ENCODE measurements at regions not wholly inside any gene's neighbourhood (a gene's known extent, or its start where the extent isn't known, plus 50 kb on each side); places are given as distances from the start of the nearest gene placed in this dataset.
"Not testable (repeated sequence)": the region's sequence is repeated elsewhere in the genome, so short reads cannot be mapped to it uniquely, and the experiment has no call there.

GRCh38 chr22:49460091-49460490 is 367.6 kb downstream of the BRD1 start:
- DNase-seq (ENCODE audit: low spot score) = no peak

- no peak for DNase-seq (ENCODE audit: low spot score)
Observed at GRCh38 chr22:49458708-49459099, 369.0 kb downstream of the BRD1 start.

- no peak for DNase-seq (ENCODE audit: low spot score)
Observed at GRCh38 chr22:49457946-49458707, 369.5 kb downstream of the BRD1 start.

GRCh38 chr22:49457146-49457545 is 370.5 kb downstream of the BRD1 start:
- DNase-seq (ENCODE audit: low spot score) = no peak

- DNase-seq (ENCODE audit: low spot score) = no peak
Observed at GRCh38 chr22:49455595-49455994, 372.1 kb downstream of the BRD1 start.

- DNase-seq (ENCODE audit: low spot score) = no peak
Observed at GRCh38 chr22:49454726-49455125, 372.9 kb downstream of the BRD1 start.

GRCh38 chr22:49453771-49454170 is 373.9 kb downstream of the BRD1 start:
- DNase-seq (ENCODE audit: low spot score) = no peak

GRCh38 chr22:49453019-49453418 is 374.7 kb downstream of the BRD1 start:
- not testable (repeated sequence) for DNase-seq (ENCODE audit: low spot score)

- DNase-seq (ENCODE audit: low spot score) = no peak
Observed at GRCh38 chr22:49452362-49452946, 375.2 kb downstream of the BRD1 start.

- no peak for DNase-seq (ENCODE audit: low spot score)
Observed at GRCh38 chr22:49451070-49451840, 376.4 kb downstream of the BRD1 start.

- DNase-seq (ENCODE audit: low spot score) = no peak
Observed at GRCh38 chr22:49450498-49450897, 377.2 kb downstream of the BRD1 start.

GRCh38 chr22:49449811-49450446 is 377.7 kb downstream of the BRD1 start:
- no peak for DNase-seq (ENCODE audit: low spot score)

GRCh38 chr22:49449377-49449776 is 378.3 kb downstream of the BRD1 start:
- DNase-seq (ENCODE audit: low spot score) = no peak

- no peak for DNase-seq (ENCODE audit: low spot score)
Observed at GRCh38 chr22:49448526-49448925, 379.1 kb downstream of the BRD1 start.

- DNase-seq (ENCODE audit: low spot score) = no peak
Observed at GRCh38 chr22:49447837-49448236, 379.8 kb downstream of the BRD1 start.

GRCh38 chr22:49446759-49447710 is 380.6 kb downstream of the BRD1 start:
- DNase-seq (ENCODE audit: low spot score) = no peak

GRCh38 chr22:49446145-49446758 is 381.4 kb downstream of the BRD1 start:
- DNase-seq (ENCODE audit: low spot score) = no peak

GRCh38 chr22:49444781-49445180 is 382.9 kb downstream of the BRD1 start:
- DNase-seq (ENCODE audit: low spot score) = no peak

GRCh38 chr22:49440931-49441330 is 386.7 kb downstream of the BRD1 start:
- DNase-seq (ENCODE audit: low spot score) = no peak

- no peak for DNase-seq (ENCODE audit: low spot score)
Observed at GRCh38 chr22:49439373-49439772, 388.3 kb downstream of the BRD1 start.

- no peak for DNase-seq (ENCODE audit: low spot score)
Observed at GRCh38 chr22:49437956-49438355, 389.7 kb downstream of the BRD1 start.

Data from SW480 (cell line).